Renal cortex interstitium (tissue), 11 donors: ENCODE measurements at regions not wholly inside any gene's neighbourhood (a gene's known extent, or its start where the extent isn't known, plus 50 kb on each side); places are given as distances from the start of the nearest gene placed in this dataset.
"Not testable (repeated sequence)": the region's sequence is repeated elsewhere in the genome, so short reads cannot be mapped to it uniquely, and the experiment has no call there.

Source experiments
- DNase-seq, 11 donors: peaks; one replicate each; pipeline ENCODE4 v3.0.0-alpha.2; 2013; ENCODE audit warnings: low read depth in 9 of 11, low spot score in 4 of 11; ENCODE audit errors: extremely low read depth in 1 of 11

GRCh38 chr13:111620166-111620565 lies 299.7 kb downstream of the TEX29 start:
- DNase-seq, result no peak

DNA sequence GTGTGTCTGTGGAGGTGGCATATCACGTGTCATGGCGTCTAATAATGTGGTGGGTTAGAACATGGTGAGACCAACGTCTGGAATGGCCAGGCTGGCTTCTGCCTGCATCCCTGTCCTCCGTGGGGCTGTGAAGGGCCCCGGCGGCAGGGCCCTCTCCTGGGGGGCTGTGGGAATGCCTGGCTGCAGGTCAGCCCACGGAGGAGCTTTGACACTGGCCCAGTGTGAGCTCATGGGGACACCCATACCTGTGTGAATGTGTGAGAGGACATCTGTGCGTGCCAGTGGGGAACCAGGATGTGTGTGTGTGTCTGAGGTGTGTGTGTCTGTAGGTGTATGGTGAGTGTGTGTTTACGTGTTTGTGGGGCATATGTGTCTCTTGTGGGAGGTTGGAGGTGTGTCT lies 300.1 kb downstream of the TEX29 start:
- DNase-seq, result no peak

DNA sequence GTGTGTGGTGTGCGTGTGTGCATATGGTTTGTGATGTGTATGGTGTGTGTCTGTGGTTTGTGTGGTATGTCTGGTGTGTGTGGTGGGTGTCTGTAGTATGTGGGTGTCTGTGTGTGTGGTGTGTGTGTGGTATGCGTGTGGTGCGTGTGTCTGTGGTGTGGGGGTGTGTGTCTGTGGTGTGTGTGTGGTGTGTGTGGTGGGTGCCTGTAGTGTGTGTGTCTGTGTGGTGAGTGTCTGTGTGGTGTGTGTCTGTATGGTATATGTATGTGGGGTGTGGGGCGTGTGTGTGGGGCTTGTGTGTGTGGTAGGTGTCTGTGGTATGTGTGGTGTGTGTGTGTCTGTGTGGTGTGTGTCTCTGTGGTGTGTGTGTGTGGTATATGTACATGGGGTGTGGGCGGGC lies 300.7 kb downstream of the TEX29 start:
- no peak for DNase-seq

DNA sequence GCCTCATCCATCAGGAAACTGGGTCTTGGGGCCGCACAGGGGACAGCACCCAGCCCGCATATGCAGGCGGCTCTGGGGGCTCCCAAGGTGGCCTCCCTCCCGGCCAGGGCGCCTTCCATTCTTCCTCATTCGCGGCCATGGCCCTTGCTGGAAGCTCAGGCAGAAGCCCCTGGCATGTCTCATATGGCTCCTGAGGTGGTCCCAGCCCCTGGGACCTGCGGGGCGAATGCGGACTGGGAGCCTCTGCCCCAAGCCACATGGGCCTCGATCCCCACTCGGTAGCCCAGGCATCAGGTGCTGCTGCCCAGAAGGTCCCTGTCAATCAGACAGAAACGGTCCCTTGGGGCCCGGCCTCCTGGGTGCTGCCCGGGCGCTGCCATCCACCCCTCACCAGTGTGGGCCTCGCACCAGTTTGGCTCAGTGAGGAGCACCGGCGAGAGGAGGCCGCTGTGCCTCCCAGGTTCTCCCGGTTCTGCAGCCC lies 301.6 kb downstream of the TEX29 start:
- DNase-seq, result no peak

GRCh38 chr13:111623208-111623607 lies 302.8 kb downstream of the TEX29 start:
- DNase-seq, result no peak

DNA sequence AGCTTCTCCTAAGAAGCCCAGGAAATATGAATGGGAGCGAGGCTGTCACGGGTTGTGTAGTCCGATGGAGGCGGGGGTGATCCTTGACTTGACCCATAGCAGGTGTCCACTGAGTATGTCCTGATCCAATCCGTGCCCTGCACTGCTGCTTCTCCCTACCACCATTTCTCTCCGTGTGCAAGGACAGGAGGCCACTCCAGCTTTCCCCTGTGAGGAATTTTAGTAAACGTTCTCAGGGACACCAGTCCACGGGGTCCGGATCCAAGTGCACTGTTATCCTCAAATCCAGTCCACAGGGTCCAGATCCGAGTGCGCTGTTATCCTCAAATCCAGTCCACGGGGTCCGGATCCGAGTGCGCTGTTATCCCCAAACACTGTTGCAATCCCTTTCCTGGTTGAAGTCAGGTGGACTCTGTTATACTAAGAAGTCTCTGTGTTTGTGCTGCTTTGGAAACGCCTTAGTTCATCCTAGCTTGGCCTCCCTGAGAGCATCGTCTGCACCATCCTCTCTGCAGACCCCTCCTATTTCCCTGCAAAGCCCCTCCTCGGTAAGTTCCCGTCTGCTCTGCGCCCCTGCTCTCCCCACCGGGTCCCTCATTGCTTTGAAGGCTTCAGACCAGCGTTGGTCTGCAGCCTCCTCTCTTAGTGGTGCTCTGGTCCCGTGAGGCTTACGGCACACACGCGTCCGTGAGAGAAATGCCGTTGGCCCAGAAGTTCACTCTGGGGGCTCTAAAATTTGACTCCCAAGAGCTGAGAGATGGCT lies 303.5 kb downstream of the TEX29 start:
- DNase-seq, result no peak

GRCh38 chr13:111625526-111626315 lies 305.3 kb downstream of the TEX29 start:
- no peak for DNase-seq

- no peak for DNase-seq
Measured at GRCh38 chr13:111626371-111627305, 306.2 kb downstream of the TEX29 start.

- DNase-seq, result no peak
Measured at GRCh38 chr13:111627596-111627995, 307.2 kb downstream of the TEX29 start.

- DNase-seq, result no peak
Measured at GRCh38 chr13:111629016-111629415, 308.6 kb downstream of the TEX29 start.

DNA sequence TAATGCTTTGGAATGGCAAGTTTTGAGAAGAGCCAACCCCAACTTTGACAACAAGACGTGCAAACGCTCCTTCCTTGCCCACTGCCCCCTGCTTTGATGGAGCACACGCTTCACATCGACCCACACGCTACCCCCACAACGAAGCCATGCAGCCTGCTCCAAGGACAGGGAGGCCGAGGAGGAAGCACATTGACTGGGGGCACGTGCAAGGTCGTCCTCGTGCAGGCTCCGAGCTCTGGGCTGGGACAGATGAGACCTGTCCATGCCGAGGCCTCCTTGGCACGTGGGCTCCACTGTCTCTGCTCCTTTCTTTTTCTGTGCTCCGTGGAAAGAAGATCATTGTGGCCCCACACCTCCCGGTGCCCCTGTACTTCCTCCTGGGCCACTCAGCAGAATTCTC lies 309.0 kb downstream of the TEX29 start:
- no peak for DNase-seq

DNA sequence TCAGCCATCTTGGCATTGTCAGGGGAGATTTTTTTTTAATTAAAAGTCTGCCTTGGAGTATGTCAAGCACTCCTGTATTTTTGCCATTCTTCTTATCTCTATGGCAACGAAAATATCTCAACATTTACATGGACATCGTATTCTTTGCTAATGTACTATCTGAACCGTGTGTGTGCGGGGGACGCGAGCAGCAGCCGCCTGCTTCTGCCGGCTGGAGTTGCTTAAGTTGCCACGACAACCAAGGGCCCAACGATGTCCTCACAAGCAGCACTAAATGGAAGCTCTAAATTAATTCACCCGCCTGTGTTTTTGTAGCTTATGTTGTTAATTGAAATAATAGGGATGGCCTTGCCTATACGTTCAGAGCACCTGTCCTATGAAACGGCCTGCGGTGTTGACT lies 309.5 kb downstream of the TEX29 start:
- peak in 4 of 11 donors; percentile 28 to 52 (median 32) for DNase-seq

GRCh38 chr13:111630406-111630805 lies 310.0 kb downstream of the TEX29 start:
- no peak for DNase-seq

GRCh38 chr13:111631271-111631670 lies 310.8 kb downstream of the TEX29 start:
- DNase-seq, result not testable (repeated sequence)

GRCh38 chr13:111632906-111633305 lies 312.5 kb downstream of the TEX29 start:
- peak in 1 of 11 donors; percentile 14 for DNase-seq

DNA sequence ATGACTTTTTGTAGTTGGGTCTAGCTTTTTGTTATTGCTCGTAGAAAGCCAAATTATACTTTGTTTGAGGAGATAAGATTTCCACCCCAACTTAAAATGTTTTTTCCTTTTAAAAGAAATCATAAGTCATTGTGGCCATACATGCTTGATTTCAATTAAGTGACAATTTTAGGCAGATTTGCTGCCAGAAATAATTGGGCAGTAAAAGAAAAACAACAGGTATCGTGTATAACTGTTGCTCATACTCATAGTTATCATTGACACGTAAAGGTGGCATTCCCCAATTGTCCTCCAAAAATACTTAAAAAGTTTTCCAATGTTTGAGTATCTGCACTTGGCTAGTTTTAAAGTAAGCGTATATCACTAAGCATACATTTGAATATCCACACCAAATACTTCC lies 313.0 kb downstream of the TEX29 start:
- DNase-seq, result no peak

DNA sequence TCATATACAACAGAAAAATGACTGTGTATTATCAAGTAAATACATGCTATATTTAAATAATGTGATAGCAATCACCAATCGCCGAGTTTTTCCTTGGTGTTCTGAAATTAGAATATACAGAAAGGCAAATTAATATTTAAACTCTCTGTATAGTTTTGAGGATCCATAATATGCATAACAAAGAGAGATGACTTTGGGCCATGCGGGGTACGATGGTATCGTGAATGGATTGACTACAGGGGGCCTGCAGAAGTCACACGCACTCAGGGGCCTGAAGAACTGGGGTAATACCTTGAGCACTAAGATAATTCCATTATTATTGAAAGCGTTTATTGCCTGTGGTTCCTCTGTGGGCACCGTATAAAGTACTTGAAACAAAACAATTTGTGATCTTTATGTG lies 314.0 kb downstream of the TEX29 start:
- no peak for DNase-seq

DNA sequence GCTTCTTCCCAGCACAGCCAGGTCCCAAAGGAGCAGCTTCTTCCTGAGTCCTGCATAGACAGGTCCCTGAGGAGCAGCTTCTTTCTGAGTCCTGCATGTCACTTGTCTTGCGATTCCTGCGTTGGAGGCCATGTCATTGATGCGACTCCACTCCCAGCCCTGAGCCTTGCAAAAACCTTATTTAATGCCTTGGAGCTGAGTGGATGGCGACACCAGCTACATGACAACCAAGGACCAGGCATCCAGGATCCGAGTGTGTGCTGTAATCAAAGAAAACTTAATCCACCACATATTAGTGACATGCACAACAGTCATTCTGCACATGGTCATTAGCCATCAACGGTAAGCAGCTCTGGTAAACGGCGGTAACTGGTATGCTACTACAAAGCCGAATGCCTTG lies 315.8 kb downstream of the TEX29 start:
- DNase-seq, result no peak

GRCh38 chr13:111636804-111637203 lies 316.4 kb downstream of the TEX29 start:
- DNase-seq, result no peak
